Keratinocyte (primary cell): ENCODE measurements at regions not wholly inside any gene's neighbourhood (a gene's known extent, or its start where the extent isn't known, plus 50 kb on each side); places are given as distances from the start of the nearest gene placed in this dataset.

Experiments used
- DNase-seq: peaks from one replicate; pipeline ENCODE4 v3.0.0-alpha.2; 2011; ENCODE audit warnings: low read depth, missing footprints, low spot score
- FAIRE-seq: peaks from 2 replicates; lab custom pipeline; 2011; peaks lifted over from hg19 to GRCh38; lab: Jason Lieb, UNC
- H2AFZ ChIP-seq: 2 replicates; pipeline ENCODE4 v1.6.0; 2012; ENCODE audit warnings: low read length, control low read depth, inconsistent platforms; ENCODE audit not compliant: control insufficient read depth
- H3K27ac ChIP-seq: 2 replicates; pipeline ENCODE4 v1.5.1; 2011; ENCODE audit warnings: low read length; ENCODE audit not compliant: control insufficient read depth, insufficient read depth
- H3K27me3 ChIP-seq: 3 replicates; pipeline ENCODE4 v1.6.0; 2011; ENCODE audit warnings: low read length; ENCODE audit not compliant: control insufficient read depth, insufficient read depth; ENCODE audit errors: extremely low read depth
- H3K36me3 ChIP-seq, 2 experiments: 2 replicates in 1 of 2; 3 replicates in 1 of 2; pipeline ENCODE4 v1.5.1; 2011; ENCODE audit warnings: low read length in 2 of 2, mild to moderate bottlenecking in 1 of 2; ENCODE audit not compliant: control insufficient read depth in 2 of 2, insufficient read depth in 2 of 2; ENCODE audit errors: extremely low read depth in 1 of 2
- H3K4me1 ChIP-seq: 3 replicates; pipeline ENCODE4 v1.5.1; 2011; ENCODE audit warnings: low read length; ENCODE audit not compliant: control insufficient read depth, insufficient read depth; ENCODE audit errors: extremely low read depth
- H3K4me2 ChIP-seq: 3 replicates; pipeline ENCODE4 v1.6.0; 2011; ENCODE audit warnings: low read depth, low read length; ENCODE audit not compliant: control insufficient read depth, insufficient read depth; ENCODE audit errors: extremely low read depth
- H3K4me3 ChIP-seq, 3 experiments: fragments of 200-600 bp in 1 of 3; sonication (generic) in 1 of 3; 2 replicates in 2 of 3; 3 replicates in 1 of 3; pipeline ENCODE4 v1.5.1; 2011 to 2016; ENCODE audit warnings: low read length in 3 of 3, mild to moderate bottlenecking in 3 of 3, control low read depth in 2 of 3, inconsistent platforms in 1 of 3, low read depth in 1 of 3, mixed read lengths in 1 of 3, mixed run types in 1 of 3, moderate library complexity in 1 of 3; ENCODE audit not compliant: control insufficient read depth in 2 of 3, insufficient read depth in 2 of 3; ENCODE audit errors: extremely low read depth in 1 of 3
- H3K79me2 ChIP-seq: 2 replicates; pipeline ENCODE4 v1.6.0; 2012; ENCODE audit warnings: low read length; ENCODE audit not compliant: control insufficient read depth, insufficient read depth
- H3K9ac ChIP-seq: 3 replicates; pipeline ENCODE4 v1.6.0; 2011; ENCODE audit warnings: low read length; ENCODE audit not compliant: control insufficient read depth, insufficient read depth; ENCODE audit errors: extremely low read depth
- H3K9me1 ChIP-seq: 3 replicates; pipeline ENCODE4 v1.6.0; 2011; ENCODE audit warnings: low read length; ENCODE audit not compliant: control insufficient read depth, insufficient read depth; ENCODE audit errors: extremely low read depth
- H3K9me3 ChIP-seq: 2 replicates; pipeline ENCODE4 v1.5.1; 2012; ENCODE audit warnings: low read depth, low read length; ENCODE audit not compliant: control insufficient read depth
- H4K20me1 ChIP-seq: 3 replicates; pipeline ENCODE4 v1.6.0; 2011; ENCODE audit warnings: low read length; ENCODE audit not compliant: control insufficient read depth, insufficient read depth; ENCODE audit errors: extremely low read depth
- CTCF ChIP-seq, 3 experiments: IDR thresholded peaks in 1 of 3; conservative IDR thresholded peaks in 1 of 3; optimal IDR thresholded peaks in 1 of 3; 2 replicates in 2 of 3; 3 replicates in 1 of 3; pipeline versions ENCODE3 to v1.5.1; 2011; ENCODE audit warnings: low read length in 3 of 3, mild to moderate bottlenecking in 3 of 3, moderate library complexity in 2 of 3, control low read depth in 1 of 3, inconsistent platforms in 1 of 3; ENCODE audit not compliant: insufficient read depth in 2 of 3; ENCODE audit errors: extremely low read depth in 1 of 3
- EZH2 ChIP-seq: IDR thresholded peaks from one replicate; pipeline ENCODE4 v1.6.1; 2012; ENCODE audit warnings: inconsistent platforms, mild to moderate bottlenecking, low read length, moderate library complexity
- dilution Hi-C: fragments of 300-500 bp; cut with MboI; formaldehyde crosslinking; loops from one replicate; pipeline ENCODE4 v1.7.0; 2020; ENCODE audit warnings: low sequenced_read_pairs; ENCODE audit not compliant: extremely low pct_ligation_motif_present

- H3K9me3 ChIP-seq, result no peaks in the 10 kb centered on the region
- H3K4me3 ChIP-seq, result no peak overlapping the region
- no peaks in the 10 kb centered on the region for H3K79me2 ChIP-seq
- no peaks in the 10 kb centered on the region for H3K27me3 ChIP-seq
- H3K4me2 ChIP-seq, result no peak overlapping the region
- H4K20me1 ChIP-seq, result no peaks in the 10 kb centered on the region
- H3K9me1 ChIP-seq, result no peaks in the 10 kb centered on the region
- no peaks in the 10 kb centered on the region for H3K36me3 ChIP-seq
- H3K9ac ChIP-seq, result no peak overlapping the region
- no peak overlapping the region for H3K27ac ChIP-seq
- no peak for DNase-seq
- dilution Hi-C loops, result no loop called here
- H3K4me1 ChIP-seq, result no peaks in the 10 kb centered on the region
- TF ChIP-seq CTCF (optimal IDR thresholded peaks at IDR 0.05 in 1 of 3, IDR thresholded peaks at IDR 0.05 in 1 of 3, conservative IDR thresholded peaks at IDR 0.05 in 1 of 3; ENCODE audit: extremely low read depth in 1 of 3, insufficient read depth in 2 of 3, low read length in 3 of 3) (no peak), EZH2 (no peak)
- no peak overlapping the region for H2AFZ ChIP-seq
- FAIRE-seq, result no peak
These were observed 779.7 kb downstream of the USP25 start for GRCh38 chr21:16509476-16509875.

GRCh38 chr21:16514316-16514715 is 784.5 kb downstream of the USP25 start:
- Histone ChIP-seq H3K4me1 (no peaks in the 10 kb centered on the region), H3K9me3 (no peaks in the 10 kb centered on the region), H2AFZ (no peak overlapping the region), H3K9me1 (no peaks in the 10 kb centered on the region), H3K4me2 (no peak overlapping the region), H4K20me1 (no peaks in the 10 kb centered on the region), H3K27me3 (no peaks in the 10 kb centered on the region), H3K79me2 (no peaks in the 10 kb centered on the region), H3K27ac (no peak overlapping the region), H3K9ac (no peak overlapping the region), H3K4me3 (no peak overlapping the region), H3K36me3 (no peaks in the 10 kb centered on the region)
- TF ChIP-seq EZH2, result no peak
- TF ChIP-seq CTCF (optimal IDR thresholded peaks at IDR 0.05 in 1 of 3, IDR thresholded peaks at IDR 0.05 in 1 of 3, conservative IDR thresholded peaks at IDR 0.05 in 1 of 3; ENCODE audit: extremely low read depth in 1 of 3, insufficient read depth in 2 of 3, low read length in 3 of 3), result no peak
- no peak for DNase-seq
- dilution Hi-C loops, result no loop called here
- no peak for FAIRE-seq
